GM18870 (cell line): ENCODE measurements at regions not wholly inside any gene's neighbourhood (a gene's known extent, or its start where the extent isn't known, plus 50 kb on each side); places are given as distances from the start of the nearest gene placed in this dataset.

ENCODE experiments used
- ATAC-seq: cut with Tn5 transposase; IDR thresholded peaks from one replicate; pipeline ENCODE4 v1.9.1; 2021; ENCODE audit warnings: moderate library complexity; ENCODE audit not compliant: unreplicated experiment

DNA sequence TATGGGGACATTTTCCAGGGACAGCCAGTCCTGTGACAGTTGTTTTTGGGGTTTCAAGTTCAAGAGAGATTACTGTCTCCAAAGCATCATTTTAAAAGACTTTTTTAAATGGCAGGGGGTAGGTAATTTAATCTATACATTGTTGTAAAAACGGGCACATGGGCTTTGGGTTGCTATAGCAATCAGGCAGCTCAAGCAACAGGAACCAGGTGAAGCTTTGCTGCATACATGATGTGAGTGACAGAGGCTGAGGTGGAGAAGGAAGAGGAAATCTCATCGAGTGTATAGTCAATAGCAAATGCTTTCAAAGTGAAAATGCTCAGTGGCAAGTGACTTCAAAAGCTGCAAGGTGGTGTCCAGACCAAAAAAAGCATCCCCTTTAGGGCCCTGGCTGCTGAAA, 277.4 kb upstream of the JAG1 start:
- ATAC-seq: no peak

DNA sequence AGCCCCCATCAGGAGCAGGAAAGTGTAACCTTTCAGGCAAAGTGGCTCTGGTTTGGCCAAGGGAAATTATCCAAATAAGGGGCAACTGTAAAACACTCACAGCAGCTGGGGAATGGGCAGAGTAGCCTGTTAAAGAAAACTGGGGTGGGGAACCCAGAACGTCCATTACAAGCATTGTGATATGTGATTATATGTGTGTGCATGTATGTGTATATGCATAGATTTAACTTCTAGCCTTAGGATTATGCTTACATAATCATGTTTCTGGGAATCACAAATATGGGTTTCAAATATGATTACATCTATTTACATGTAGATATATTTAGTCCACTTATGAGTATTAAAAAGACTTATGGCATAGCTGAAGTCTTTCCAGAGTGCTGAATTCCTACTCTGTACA, 278.1 kb upstream of the JAG1 start:
- ATAC-seq: no peak

DNA sequence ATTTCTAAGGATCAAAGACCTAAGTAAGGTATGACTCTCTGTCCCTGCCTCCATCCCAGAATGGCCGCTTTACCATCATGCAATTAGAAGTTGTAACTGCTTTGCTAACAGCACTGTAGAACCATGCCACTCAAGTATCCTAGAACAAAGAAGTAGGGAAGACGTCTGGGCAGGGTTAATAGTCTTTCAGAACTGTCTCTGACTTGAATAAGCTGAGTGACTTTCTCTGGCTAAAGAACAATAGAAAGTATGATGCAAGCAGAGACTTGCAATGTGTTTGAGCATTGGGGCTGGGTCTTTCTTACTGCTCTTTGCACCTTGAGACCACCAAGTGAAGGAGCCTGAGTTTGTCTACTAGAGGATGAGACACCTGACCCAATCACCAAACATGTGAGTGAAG, 279.6 kb upstream of the JAG1 start:
- ATAC-seq: no peak

DNA sequence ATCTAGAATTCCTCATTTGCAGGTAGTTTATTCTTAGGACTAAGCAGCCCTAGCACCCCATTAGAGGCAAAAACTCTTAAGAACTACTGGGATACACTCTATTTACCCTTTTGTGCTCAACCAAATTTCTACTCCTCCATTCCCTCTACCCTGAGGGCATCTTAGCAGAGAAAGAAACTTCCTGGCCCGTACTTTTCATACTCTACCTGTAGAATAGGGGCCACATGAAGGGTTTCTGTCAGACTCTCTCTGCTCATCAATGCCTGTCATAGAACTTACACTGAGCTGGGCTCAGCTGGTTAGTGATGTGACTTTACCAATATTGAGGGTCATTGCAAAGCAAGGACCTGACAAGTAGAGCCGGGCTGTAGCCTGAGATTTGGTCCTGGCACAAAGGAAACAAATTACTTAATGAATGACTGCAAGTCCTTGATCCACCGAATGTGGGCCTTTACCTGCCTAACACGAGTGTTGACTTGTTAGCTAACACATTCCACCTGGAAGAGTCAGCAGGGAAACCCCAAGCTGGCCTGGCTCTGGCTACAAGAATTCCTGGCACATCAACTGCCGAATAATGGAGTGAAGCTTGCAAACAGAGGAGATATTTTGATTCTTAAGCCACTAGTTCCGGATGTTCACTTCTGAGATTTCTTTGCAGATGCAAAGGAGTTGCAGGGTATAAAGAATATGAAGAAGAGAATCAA, 280.5 kb upstream of the JAG1 start:
- no peak for ATAC-seq

DNA sequence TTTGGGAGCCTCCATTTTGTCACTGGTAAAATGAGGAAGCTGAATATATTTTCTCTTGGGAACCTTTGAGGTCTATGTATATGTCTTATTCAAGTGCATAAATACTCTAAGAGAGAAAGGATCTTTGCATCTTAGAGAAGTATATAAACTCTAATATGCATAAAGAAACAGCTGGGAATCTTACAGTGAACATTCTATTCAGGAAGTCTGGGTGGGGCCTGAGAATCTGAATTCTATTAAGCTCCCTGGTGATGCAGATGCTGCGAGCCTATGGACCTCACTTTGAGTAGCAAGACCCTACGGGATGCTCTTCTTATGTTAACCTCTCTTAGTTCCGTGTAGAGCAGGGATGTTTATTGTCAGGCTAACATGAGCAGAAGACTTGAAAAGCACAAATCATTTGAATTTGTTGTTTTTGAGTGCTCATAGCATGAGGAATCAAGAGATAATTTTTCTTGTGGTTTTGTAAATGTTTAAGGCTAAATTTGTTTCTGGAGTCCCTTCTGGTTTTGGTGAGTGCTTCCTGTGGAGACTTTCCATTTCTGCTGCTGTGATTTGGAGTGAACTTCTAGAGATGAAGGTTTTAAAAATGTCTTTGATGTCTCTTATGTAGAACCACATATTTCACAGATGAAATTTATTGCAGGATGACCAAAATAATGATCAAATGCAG, 281.2 kb upstream of the JAG1 start:
- ATAC-seq: no peak

DNA sequence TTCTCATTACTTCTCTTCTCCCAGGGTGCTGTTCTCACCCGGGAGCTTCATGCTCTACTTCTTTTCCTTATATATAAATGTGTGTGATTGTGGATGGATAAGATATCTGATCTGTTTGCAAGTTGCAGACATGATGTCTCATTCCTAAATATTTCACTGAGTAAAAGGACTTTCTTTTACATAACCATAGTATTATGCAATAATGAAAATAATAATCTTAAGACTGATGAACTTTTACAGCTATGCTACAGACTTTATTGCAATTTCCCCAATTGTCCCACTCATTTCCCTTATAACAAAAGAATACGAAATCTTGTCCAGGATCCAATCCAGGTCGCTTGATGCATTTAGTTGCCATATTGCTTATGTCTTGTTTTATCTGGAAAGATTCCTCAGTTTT, 284.5 kb upstream of the JAG1 start:
- ATAC-seq: no peak

DNA sequence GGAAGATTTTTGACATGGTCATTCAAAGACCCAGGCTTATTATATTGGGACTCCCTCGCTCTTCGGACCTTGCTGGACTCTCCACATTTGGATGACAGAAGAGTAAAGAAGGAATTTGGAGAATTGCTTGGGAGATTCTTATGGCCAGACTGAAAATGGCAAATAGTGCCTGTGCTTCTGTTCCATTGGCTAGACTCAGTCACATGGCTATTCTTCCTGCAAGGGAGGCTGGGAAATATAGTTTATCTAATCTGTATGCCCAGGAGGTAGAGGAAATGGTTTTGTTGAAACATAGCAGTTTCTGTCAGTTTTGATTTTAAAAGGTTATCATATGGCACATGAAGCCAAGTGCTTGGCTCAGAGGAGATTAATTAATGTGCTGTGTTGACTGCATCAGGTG, 286.6 kb upstream of the JAG1 start:
- ATAC-seq: no peak

DNA sequence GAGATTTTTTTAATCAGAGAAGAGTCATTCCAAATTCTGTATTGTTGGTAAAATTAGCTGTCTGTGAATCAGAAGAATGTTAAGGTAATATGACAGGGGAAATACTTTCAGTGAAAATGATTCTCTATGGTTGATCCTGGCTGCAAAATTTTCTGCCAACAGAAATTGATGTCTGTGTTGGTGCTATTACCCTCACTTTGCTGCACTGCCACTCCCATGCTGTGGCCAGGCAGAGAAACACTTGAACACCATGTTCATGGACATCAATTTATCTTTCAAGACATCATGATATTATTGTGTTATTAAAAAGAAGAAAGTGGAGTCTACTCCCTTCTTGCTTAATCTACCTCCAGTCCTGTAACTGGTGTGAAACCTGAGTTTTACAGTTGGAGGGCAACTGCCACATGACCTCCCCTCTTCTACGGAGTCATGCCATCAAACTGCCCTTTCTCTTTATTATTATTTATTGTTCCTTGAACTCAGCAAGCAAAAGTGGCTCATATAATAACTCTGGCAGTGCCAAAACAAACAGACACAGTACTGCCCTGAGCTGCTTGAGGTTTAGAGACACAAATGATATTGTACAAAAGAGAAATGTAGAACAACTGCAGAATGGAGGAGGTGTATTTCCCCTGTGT, 288.0 kb upstream of the JAG1 start:
- ATAC-seq: no peak

DNA sequence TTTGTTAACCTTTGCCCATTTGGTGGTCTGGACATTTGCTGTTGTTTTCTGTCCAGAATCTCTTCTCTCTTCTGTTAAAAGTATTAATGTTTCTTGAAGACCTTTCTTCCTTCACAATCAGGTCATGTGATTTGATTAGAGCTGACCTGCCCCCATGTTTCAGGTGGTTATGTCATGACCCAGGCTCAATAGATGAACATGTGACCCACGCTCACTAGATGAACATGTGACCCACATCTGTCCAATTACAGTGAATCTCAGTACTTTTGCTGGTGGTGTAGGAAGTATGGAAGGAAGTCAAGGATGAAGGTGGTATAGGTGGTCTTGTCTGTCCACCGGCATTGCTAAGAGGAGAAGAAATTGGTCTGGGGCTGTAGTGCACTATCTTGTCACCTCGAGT, 289.1 kb upstream of the JAG1 start:
- no peak for ATAC-seq

DNA sequence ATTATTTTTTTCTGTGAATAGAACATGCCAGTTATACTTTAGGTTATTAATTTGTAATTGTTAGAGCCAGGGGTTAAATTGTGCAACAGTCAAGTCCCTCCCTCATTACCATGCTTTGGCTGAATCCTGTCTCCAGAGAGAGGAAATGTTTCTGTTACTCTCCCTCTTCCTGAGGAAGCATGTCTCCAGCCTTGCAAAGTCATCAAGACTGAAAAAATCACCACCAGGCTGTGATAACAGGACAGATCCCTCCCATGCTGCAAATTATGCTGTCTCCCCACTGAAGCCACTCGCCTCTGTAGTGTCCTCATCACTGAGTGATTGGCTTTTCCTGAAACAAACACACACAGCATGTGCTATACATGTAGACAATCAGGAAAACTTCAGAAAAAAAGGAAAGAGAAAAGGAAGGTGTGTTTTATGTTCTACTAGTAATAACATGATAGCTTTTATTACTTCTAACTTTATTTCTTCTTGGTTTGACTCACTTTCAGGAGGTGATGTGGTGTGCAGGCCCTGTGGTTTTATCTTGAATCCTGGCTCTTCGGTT, 290.0 kb upstream of the JAG1 start:
- no peak for ATAC-seq

DNA sequence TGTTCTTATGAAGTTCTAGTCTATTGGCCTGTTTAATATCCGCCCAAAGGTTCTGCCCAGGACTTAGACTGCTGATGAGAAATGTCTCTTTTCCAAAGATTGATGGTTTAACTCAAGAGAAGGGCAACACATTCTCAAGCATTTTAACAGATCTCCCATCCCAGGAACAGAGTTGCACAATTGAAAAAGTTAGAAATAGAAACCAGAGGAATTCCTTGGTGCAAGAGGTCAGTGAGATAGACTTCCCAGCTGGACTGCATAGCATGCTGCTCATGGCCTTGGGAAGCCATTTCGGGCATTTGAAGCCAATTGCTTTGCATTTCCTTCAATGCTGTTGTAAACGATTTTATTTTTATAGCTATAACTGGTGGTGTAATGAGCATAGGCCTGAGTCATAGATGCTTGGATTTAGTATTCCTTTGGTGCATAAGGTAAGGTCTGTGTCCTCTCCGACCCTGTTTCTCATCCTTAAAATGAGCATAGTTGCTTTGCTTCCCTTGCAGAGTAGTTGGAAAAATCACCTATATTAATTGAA, 292.2 kb upstream of the JAG1 start:
- ATAC-seq: no peak

DNA sequence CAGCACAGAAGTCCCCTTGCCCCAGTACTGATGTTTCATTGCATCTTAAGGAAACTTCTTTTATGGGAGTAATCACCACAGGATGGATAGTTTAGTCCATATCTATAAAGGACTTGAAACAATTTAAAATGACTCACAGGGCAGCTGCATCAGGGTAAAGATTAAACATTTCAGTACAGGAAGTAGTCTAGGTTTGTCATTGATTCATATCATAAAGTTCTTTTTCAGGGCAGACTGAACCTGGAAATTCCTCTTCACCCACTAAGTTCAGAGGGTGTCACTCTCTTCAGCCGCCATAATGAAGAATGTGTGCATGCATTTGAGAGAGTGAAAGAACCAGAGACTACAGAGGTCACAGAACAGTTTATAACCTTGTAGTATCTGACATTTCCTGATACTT, 296.3 kb upstream of the JAG1 start:
- no peak for ATAC-seq

DNA sequence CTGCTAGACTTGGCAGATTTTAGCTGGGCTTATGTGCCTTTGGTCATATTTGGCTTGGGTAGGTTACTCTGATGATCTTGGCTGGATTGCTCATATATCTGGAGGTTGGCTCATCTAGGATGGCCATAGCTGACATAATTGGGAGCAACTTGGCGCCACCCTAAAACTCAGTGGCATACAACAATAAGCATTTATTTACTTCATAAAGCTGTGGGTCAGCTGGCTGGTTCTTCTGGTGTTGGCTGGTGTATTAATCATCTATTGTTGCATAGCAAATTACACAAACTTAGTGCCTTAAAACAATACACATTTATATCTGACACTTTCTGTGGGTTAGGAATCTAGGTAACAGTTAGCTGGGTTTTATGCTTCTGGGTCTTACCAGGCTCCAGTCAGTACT, 297.3 kb upstream of the JAG1 start:
- no peak for ATAC-seq

DNA sequence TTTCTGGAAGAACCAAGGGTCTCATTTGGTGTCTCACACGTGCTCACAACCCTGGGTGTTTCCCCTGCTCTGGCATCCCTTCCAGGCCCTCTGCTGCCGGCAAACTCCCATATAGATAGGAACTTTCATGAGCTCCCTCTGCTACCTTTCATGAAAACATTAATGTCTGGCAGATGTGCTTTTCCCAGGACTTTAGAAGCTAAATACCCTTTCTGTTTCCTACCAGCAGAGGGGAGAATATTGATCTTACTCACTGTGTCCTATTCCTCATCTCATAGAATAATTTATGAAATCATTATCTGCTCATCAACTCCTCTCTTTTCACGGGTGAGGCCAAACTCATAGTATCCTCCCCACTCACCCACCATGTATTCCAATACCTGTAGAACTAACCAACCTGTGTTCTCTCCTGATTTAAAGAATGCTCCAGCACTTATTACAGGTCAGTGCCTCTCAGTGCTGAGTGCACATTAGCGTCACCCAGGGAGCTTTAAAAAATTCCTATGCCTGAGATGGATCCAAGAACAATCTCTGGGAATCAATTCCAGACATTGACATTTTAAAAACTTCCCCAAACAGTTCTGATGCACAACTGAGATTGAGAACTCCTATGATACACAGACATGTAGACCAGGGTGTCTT, 298.5 kb upstream of the JAG1 start:
- ATAC-seq: no peak

DNA sequence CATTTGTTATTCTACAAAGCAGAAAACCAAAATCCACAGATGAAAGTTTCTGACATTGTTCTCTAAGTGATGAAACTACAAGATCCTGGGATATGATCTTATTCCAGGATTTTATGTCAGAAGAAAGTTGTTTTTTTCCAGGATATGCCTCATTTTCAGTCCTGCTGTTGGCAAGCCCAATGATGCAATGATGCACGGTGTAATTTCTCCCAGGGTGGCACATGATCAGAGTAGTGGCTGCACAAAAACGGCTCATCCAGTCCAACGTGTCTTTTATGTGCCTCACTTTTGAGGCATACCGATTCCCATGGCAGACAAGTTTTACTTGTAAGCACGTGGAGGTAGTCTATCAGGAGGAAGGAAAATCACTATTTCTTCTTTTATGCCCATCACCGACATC, 302.3 kb upstream of the JAG1 start:
- no peak for ATAC-seq

DNA sequence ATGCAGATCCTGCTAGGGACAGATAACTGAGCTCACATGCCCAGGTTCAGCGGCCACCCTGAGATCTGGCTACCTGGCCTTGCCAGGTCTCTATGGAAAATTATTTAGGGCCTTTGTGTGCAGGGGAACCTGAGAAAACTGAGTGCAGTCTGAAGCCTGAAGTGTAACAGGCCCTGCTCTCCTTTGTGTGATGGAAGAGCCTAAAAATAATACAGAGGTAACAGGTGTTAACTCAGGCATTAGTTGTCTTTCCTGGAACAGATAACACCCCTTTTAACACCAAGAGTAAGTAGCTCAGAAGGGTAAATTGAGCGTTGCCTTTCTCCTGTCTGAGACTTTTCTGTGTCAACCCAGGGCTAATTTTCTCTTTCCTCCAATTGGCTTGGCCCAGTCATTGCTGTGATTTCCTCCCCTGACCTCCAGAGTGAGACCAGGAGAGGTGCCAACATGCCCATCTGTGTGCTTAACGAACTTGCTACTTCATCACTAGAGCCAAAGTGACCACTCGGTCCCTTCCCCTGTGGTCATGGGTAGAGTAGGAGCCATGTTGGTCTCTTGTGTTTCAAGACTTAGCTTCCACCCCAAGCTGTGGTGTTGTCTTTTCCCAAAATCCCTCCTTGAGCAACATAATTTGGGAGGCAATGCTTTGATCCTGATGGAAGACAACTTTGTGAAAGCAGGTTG, 304.4 kb upstream of the JAG1 start:
- ATAC-seq: no peak

DNA sequence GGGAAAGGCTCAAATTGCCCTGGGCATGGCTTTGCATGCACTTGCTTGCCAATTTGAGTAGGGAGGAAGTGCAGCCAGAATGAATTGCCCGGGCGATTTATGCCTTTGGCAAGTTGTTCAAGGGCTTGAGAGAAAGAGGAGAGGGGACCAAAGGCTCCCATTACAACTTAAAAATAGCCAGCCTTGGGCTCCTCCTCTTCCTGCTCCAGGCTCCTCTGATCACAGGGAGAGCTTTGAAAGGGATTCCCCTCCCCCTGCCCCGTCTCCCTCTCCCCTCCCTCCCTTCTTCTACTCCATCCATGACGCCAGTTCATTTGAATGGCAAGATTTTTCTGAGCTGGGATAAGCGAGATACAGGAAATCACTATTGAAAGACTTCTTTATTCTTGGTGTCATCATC, 304.9 kb upstream of the JAG1 start:
- no peak for ATAC-seq

DNA sequence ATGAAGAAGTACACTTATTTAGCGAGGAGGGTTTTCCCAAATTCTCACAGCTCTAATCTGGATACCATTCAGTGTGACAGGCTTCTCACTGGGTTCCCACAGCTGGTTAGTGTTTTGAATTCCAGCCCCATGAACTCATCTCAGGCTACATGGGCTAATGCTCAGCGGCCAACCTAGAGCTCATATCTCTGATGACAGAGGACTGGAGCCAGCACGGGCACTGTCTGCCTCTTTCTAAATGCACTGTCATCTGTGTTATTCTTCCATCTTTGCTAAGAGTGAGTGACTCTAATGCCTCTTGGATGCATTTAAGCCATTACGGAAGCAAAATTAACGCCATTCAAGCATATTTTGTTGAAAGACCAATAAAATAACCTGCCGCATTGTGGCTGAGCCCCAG, 308.9 kb upstream of the JAG1 start:
- ATAC-seq: no peak

DNA sequence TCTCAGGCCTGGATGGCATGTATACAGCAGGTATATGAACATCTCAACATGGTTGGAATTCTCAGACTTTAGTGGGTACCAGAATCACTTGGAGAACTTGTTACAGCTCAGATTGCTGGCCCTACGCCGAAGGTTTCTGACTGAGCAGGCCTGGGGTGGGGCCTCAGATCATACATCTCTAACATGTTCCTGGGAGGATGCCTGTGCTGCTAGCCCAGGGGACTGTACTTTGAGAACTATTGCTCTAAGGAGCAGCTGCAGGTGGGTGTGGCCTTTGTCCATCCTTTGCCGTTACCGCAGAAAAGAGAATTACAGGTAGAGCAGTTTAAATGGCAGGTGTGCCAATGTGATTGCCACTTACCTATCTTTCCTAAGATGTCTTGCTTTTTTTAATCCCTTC, 310.5 kb upstream of the JAG1 start:
- no peak for ATAC-seq

DNA sequence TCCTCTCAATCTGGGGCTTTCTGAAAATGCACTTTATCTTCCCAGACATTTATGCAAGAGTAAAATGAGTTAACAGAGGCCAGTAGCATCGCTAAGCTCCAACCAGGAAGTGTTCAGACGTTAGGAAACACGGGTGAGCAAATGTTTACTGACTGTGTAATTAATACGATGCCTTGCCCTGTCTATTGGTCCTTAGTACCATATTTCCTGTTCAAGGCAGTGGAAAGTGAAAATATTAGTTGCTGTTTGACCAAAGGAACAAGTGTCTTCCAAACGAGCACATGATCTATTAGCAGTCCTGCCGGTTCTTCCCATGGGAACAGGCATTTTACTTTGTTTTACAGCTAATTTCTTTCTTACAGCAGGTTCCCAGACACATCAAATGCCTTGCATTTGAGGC, 311.1 kb upstream of the JAG1 start:
- no peak for ATAC-seq

DNA sequence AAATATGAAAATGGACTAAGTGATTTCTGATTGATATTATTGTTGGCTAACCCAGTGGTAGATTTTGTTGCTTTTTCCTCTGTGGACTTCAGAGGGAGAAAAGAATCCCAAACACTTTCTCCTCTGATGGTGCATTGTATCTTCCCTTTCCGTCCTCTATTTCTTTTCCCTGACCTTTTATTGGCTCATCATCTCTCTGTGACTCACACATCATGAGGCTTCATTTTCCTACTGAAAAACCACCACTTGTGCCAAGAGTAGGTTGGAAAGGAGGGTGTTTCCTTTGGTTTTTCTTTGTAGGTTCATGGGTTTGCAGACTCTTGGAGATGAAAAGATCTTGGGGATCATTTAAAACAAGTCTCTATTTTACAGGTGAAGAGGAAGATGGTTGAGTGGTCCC, 311.7 kb upstream of the JAG1 start:
- no peak for ATAC-seq
